Effector memory CD4-positive, alpha-beta T cell (primary cell): ENCODE measurements at regions not wholly inside any gene's neighbourhood (a gene's known extent, or its start where the extent isn't known, plus 50 kb on each side); places are given as distances from the start of the nearest gene placed in this dataset.

Experiments
- DNase-seq, 3 donors: peaks; one replicate each; pipeline ENCODE4 v3.0.0-alpha.2; 2020
- H3K27ac ChIP-seq: 2 replicates; pipeline ENCODE4 v1.7.0; 2013; ENCODE audit warnings: mild to moderate bottlenecking, low read length, moderate library complexity; ENCODE audit not compliant: insufficient read depth, poor library complexity, severe bottlenecking
- H3K27me3 ChIP-seq: replicated peaks from 2 replicates; pipeline ENCODE4 v1.7.0; 2013; ENCODE audit warnings: mild to moderate bottlenecking, low read length; ENCODE audit not compliant: insufficient read depth, control insufficient read depth, poor library complexity, severe bottlenecking
- H3K36me3 ChIP-seq: 2 replicates; pipeline ENCODE4 v1.7.0; 2013; ENCODE audit warnings: mild to moderate bottlenecking, low read length, moderate library complexity; ENCODE audit not compliant: control insufficient read depth, insufficient read depth
- H3K4me1 ChIP-seq: 2 replicates; pipeline ENCODE4 v1.7.0; 2013; ENCODE audit warnings: low read length, mild to moderate bottlenecking; ENCODE audit not compliant: control insufficient read depth, insufficient read depth, poor library complexity, severe bottlenecking
- H3K4me3 ChIP-seq: 2 replicates; pipeline ENCODE4 v1.7.0; 2013; ENCODE audit warnings: low read length, low read depth, mild to moderate bottlenecking; ENCODE audit not compliant: insufficient read depth, poor library complexity, severe bottlenecking
- H3K9me3 ChIP-seq: 2 replicates; pipeline ENCODE4 v1.7.0; 2013; ENCODE audit warnings: mild to moderate bottlenecking, low read length, moderate library complexity; ENCODE audit not compliant: control insufficient read depth

GRCh38 chr4:129167640-129168260 is 71.8 kb downstream of the C4orf33 start:
- DNase-seq, result no peak
- Histone ChIP-seq H3K27ac (no peak overlapping the region), H3K4me1 (no peaks in the 10 kb centered on the region), H3K9me3 (no peaks in the 10 kb centered on the region), H3K4me3 (no peak overlapping the region), H3K36me3 (no peaks in the 10 kb centered on the region), H3K27me3 (peaks cover 4% of the 10 kb centered on the region)

DNA sequence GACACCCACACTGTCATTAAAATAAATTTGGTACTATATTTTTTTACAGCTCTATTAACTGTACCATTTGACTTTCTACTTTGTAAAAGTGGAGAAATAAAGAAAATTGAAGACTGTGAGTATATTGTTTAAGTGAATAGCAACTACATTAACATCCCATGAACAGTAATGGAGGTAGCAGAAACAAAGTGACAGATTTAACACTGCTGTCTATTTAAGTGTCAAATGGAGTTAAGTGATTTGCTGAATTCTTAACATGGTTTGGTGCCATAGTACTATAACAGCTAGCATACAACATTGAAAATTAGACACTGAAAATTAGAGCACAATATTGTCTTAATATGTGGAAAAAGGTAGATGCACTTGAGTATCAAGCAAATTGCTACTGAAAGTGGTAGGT is 76.2 kb downstream of the C4orf33 start:
- Histone ChIP-seq H3K36me3 (no peaks in the 10 kb centered on the region), H3K4me1 (no peaks in the 10 kb centered on the region), H3K27me3 (no peaks in the 10 kb centered on the region), H3K9me3 (no peaks in the 10 kb centered on the region), H3K27ac (no peak overlapping the region), H3K4me3 (no peak overlapping the region)
- DNase-seq, result no peak

DNA sequence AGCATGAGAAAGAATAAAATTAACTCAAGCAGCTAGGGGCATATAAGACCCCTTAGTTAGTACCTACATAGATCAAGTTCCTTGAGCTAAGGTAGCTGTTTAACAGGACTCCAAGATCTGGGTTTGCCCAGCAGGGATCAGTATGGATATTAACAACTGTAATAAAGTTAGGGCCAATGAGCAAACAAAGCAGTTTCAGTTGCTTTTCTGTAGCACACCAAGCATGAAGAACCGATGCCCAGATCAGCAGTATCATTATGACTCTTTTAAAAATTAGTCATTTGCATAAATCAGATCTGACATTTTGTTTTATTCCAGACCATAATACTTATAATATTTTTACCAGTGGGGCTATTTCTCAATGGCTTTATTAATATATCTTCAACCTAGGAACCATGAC is 80.9 kb downstream of the C4orf33 start:
- Histone ChIP-seq H3K36me3 (no peaks in the 10 kb centered on the region), H3K27ac (no peak overlapping the region), H3K27me3 (no peaks in the 10 kb centered on the region), H3K4me3 (no peak overlapping the region), H3K4me1 (no peaks in the 10 kb centered on the region), H3K9me3 (no peaks in the 10 kb centered on the region)
- DNase-seq, result no peak

DNA sequence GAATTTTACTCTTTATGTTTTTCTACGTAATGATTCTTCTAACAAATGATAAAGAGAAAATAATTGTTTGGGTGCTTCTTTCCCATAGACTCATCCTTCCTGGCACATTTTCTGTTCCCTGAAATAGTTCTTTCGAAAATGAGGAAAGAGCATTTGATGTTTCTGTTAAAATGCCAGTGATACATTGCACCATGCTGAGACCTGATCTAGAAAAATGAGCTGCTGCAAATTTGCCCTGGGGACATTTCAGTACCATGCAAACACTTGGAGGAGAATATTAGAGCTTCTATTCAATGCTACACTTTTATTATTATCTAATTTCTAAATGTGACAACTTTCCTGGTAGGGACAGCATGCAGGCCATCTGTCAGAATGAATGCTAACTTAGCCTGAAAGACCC is 83.3 kb downstream of the C4orf33 start:
- no peaks in the 10 kb centered on the region for H3K4me1 ChIP-seq
- no peaks in the 10 kb centered on the region for H3K9me3 ChIP-seq
- no peak overlapping the region for H3K4me3 ChIP-seq
- H3K27ac ChIP-seq, result no peak overlapping the region
- H3K36me3 ChIP-seq, result no peaks in the 10 kb centered on the region
- DNase-seq, result no peak
- H3K27me3 ChIP-seq, result no peaks in the 10 kb centered on the region

DNA sequence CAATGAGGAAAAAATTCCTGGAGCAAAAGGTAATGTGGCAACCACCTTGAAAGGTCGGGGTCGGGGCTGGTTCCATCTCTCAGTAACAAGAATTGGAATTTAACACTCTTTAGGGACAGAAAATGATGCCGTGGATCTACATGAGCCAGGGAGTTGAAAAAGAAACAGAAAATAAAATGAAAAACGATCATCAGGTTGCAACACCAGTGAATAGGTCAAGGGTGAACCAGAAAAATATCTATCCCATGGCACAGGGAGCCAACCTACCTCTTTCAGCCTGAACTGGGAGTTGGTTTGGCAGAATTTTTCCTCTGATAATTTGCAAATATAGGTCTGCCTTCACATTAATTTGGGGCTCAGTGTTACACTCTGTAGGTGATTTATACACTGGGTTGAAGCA is 93.7 kb downstream of the C4orf33 start:
- no peak overlapping the region for H3K27ac ChIP-seq
- no peaks in the 10 kb centered on the region for H3K36me3 ChIP-seq
- H3K4me3 ChIP-seq, result no peak overlapping the region
- H3K4me1 ChIP-seq, result no peaks in the 10 kb centered on the region
- no peak for DNase-seq
- H3K9me3 ChIP-seq, result no peaks in the 10 kb centered on the region
- H3K27me3 ChIP-seq, result peaks cover 4% of the 10 kb centered on the region

DNA sequence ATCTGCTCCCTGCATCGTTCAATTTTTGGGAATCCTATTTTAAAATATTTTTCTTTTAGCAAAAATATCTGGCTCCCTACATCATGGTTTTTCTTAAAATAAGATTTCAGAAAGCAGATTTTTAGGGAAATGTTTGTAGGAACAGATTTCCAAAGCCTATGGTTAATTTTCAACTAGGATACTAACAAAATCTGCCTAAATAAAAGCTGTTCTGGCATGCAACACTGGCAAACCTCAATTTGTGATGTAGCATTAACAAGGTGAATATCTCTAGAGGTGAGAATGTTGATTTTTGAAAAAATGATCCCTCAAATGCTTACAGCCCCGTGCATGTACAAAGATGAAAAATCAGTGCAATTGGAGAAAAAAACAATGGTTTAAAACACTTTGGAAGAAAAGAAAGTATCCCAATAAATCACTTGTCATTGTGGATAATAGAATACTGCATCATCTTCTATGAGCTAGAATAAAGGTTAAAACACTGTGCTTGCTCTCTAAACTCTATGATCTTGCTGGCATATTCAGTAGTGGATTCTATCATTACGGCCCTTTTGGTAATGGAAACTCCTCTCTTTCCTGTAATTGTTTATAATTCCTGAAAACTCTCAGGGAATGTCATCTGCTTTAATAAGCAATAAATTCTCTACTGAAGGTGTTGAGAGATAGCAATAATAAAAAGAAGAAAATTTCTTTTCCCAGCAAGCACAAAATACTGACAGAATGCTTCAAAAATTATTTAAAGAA is 97.6 kb downstream of the C4orf33 start:
- DNase-seq, result no peak
- Histone ChIP-seq H3K36me3 (no peaks in the 10 kb centered on the region), H3K27me3 (peaks cover 4% of the 10 kb centered on the region), H3K9me3 (no peaks in the 10 kb centered on the region), H3K4me3 (no peak overlapping the region), H3K27ac (no peak overlapping the region), H3K4me1 (no peaks in the 10 kb centered on the region)

DNA sequence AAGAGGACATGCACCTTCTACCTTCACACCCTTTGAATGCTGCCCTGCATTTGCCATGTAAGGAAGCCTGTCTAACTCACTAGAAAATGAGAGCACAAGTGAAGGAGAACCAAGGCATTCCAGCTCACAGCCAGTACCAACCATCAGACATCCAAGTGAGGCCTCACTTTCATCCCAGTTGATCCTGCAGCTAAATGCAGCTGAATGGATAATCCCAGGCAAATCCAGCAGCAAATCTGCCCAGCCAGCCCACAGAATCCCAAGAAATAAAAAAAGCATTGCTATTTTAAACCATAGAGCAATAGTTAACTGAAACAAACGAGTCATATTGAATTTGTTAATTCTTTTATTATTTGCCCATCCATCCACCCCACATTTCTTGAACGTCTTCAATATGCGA is 112.5 kb downstream of the C4orf33 start:
- H3K27me3 ChIP-seq, result no peaks in the 10 kb centered on the region
- H3K4me3 ChIP-seq, result no peak overlapping the region
- no peaks in the 10 kb centered on the region for H3K4me1 ChIP-seq
- H3K9me3 ChIP-seq, result no peaks in the 10 kb centered on the region
- no peak for DNase-seq
- H3K27ac ChIP-seq, result no peak overlapping the region
- H3K36me3 ChIP-seq, result no peaks in the 10 kb centered on the region

GRCh38 chr4:129213692-129214091 is 117.7 kb downstream of the C4orf33 start:
- H3K36me3 ChIP-seq, result no peaks in the 10 kb centered on the region
- no peaks in the 10 kb centered on the region for H3K4me1 ChIP-seq
- no peaks in the 10 kb centered on the region for H3K9me3 ChIP-seq
- no peak for DNase-seq
- H3K4me3 ChIP-seq, result no peak overlapping the region
- no peaks in the 10 kb centered on the region for H3K27me3 ChIP-seq
- H3K27ac ChIP-seq, result no peak overlapping the region

DNA sequence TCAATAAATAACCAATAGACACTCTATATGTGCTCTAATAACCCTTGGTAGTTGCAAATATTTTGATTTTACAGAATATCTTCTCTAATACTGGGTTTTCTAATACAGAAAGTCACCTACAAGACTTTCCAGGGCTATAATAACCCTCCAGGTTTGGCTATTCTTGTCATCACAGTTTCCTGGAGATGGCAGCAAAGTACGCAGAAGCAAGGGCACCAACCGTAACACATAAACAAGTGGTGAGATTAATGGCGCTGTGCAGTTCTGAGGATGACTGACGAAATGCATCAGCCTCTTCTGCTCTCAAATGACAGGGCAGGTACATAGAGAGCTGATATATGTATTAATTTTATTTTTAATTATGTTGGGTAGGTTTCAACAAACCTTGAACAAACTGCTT is 122.4 kb downstream of the C4orf33 start:
- H3K36me3 ChIP-seq, result no peaks in the 10 kb centered on the region
- H3K4me3 ChIP-seq, result no peak overlapping the region
- DNase-seq, result no peak
- no peak overlapping the region for H3K27ac ChIP-seq
- H3K4me1 ChIP-seq, result no peaks in the 10 kb centered on the region
- H3K9me3 ChIP-seq, result no peaks in the 10 kb centered on the region
- no peaks in the 10 kb centered on the region for H3K27me3 ChIP-seq

GRCh38 chr4:129218897-129219296 is 122.9 kb downstream of the C4orf33 start:
- Histone ChIP-seq H3K27ac (no peak overlapping the region), H3K9me3 (no peaks in the 10 kb centered on the region)
- DNase-seq, result no peak

More at GRCh38 chr4:129218897-129219296, 122.9 kb downstream of the C4orf33 start:
- Histone ChIP-seq H3K4me3 (no peak overlapping the region), H3K36me3 (no peaks in the 10 kb centered on the region), H3K4me1 (no peaks in the 10 kb centered on the region), H3K27me3 (no peaks in the 10 kb centered on the region)
